GM04504 (cell line): ENCODE measurements at regions not wholly inside any gene's neighbourhood (a gene's known extent, or its start where the extent isn't known, plus 50 kb on each side); places are given as distances from the start of the nearest gene placed in this dataset.
"Not testable (repeated sequence)": the region's sequence is repeated elsewhere in the genome, so short reads cannot be mapped to it uniquely, and the experiment has no call there.

Experiments used
- DNase-seq: peaks from one replicate; pipeline ENCODE4 v3.0.0-alpha.2; 2012; ENCODE audit warnings: low read depth

GRCh38 chrX:152079768-152080167 lies 58.6 kb downstream of the MAGEA10 start:
- no peak for DNase-seq

DNA sequence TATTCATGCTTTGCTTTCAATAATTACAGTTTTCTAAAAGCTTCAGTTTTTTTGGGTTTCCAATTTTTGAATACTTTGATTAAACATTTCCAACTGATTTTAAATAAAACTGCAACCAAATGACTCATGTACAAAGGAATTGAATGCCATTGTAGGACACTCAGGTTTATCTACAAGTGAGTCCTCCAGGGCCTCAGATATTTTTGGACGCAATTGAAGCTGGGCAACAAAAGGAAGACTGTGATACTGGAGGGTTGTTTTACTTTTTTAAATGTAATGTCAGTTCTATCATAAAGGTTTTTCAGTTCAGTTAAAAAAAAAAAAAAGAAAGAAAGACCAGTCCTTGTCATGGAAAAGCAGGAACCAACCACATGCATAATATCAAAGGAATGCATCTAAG lies 64.2 kb downstream of the MAGEA10 start:
- no peak for DNase-seq

GRCh38 chrX:152072236-152072635 lies 66.1 kb downstream of the MAGEA10 start:
- peak; percentile 44 for DNase-seq

- DNase-seq: no peak
Observed at GRCh38 chrX:152070144-152070543, 68.2 kb downstream of the MAGEA10 start.

GRCh38 chrX:152061557-152061956 lies 76.8 kb downstream of the MAGEA10 start:
- no peak for DNase-seq

GRCh38 chrX:152061083-152061482 lies 77.3 kb downstream of the MAGEA10 start:
- no peak for DNase-seq

DNA sequence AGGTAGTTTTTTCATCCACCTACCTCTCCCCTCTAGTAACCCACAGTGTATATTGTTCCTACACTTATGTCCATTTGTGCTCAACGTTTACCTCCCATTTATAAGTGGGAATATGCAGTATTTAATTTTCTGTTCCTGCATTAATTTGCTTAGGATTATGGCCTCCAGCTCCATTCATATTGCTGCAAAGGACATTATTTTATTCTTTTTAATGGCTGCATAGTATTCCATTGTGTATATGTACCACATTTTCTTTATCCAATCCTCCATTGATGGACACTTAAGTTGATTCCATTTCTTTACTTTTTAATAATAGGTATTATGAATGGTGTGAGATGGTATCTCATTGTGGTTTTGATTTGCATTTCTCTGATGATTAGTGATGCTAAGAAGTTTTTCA lies 76.1 kb upstream of the GABRE start:
- not testable (repeated sequence) for DNase-seq

- no peak for DNase-seq
Observed at GRCh38 chrX:152044383-152044782, 69.9 kb upstream of the GABRE start.

GRCh38 chrX:152038804-152039203 lies 64.3 kb upstream of the GABRE start:
- DNase-seq: no peak

- no peak for DNase-seq
Observed at GRCh38 chrX:152037183-152037582, 62.7 kb upstream of the GABRE start.

GRCh38 chrX:152031346-152031745 lies 56.9 kb upstream of the GABRE start:
- not testable (repeated sequence) for DNase-seq

- DNase-seq: no peak
Observed at GRCh38 chrX:152028579-152028978, 54.1 kb upstream of the GABRE start.

- no peak for DNase-seq
Observed at GRCh38 chrX:152025656-152026440, 51.4 kb upstream of the GABRE start.

DNA sequence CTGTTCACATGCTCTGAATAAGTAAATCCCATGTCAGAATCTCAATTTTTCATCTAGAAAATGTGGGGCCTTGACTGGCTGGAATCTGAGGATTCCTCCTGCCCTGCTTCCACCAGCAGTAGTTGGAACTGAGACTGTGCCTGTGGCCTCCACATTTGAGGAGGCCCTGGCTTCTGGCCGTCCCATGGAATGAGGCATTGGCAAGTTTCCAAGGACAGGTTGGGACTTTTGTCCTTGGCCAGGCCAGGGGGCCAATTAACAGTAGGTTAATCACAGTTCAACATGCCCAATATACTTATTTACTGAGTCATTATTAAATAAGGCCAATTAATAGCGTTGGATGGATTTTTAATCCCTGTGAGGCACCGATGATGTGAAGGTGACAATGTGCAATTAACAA lies 50.2 kb upstream of the GABRE start:
- DNase-seq: no peak
